ENCODE measurements at regions not wholly inside any gene's neighbourhood (a gene's known extent, or its start where the extent isn't known, plus 50 kb on each side); places are given as distances from the start of the nearest gene placed in this dataset.

GRCh38 chr14:56461276-56462275 lies 118.0 kb upstream of the TMEM260 start:
- Histone ChIP-seq H3K4me1 (no peaks in the 10 kb centered on the region), H3K36me3 (no peaks in the 10 kb centered on the region), H3K9me3 (no peaks in the 10 kb centered on the region), H3K4me3 (no peak overlapping the region), H3K27me3 (peaks cover 0 to 4% (median 0%) of the 10 kb centered on the region in 4 donors), H3K27ac (replicated peaks in 1 of 4) (no peak overlapping the region)
- DNase-seq (ENCODE audit: extremely low spot score) = no peak
- no peak for TF ChIP-seq CTCF (IDR thresholded peaks at IDR 0.05)
- no peak for TF ChIP-seq EP300 (IDR thresholded peaks at IDR 0.05)
- no peak for TF ChIP-seq POLR2A (IDR thresholded peaks at IDR 0.05; ENCODE audit: low read depth)
- no peak for TF ChIP-seq POLR2AphosphoS5 (IDR thresholded peaks at IDR 0.05)
- 69% methylated on average over 8 of the region's 8 CpGs for WGBS
- intact Hi-C loops (cut with DNase I) = no loop called here

- H3K9me3 ChIP-seq = no peaks in the 10 kb centered on the region
- intact Hi-C loops (cut with DNase I) = no loop called here
- no peak overlapping the region for H3K4me3 ChIP-seq
- H3K36me3 ChIP-seq = no peaks in the 10 kb centered on the region
- TF ChIP-seq POLR2AphosphoS5 (IDR thresholded peaks at IDR 0.05) = no peak
- peaks cover 0 to 4% (median 0%) of the 10 kb centered on the region in 4 donors for H3K27me3 ChIP-seq
- 68% methylated on average over 3 of the region's 3 CpGs for WGBS
- no peak for DNase-seq (ENCODE audit: extremely low spot score)
- no peaks in the 10 kb centered on the region for H3K4me1 ChIP-seq
- H3K27ac ChIP-seq (replicated peaks in 1 of 4) = no peak overlapping the region
Observed at GRCh38 chr14:56463271-56463890, 116.2 kb upstream of the TMEM260 start.

- no peak for DNase-seq (ENCODE audit: extremely low spot score)
- H3K36me3 ChIP-seq = no peaks in the 10 kb centered on the region
- H3K27me3 ChIP-seq = peaks cover 0 to 10% (median 0%) of the 10 kb centered on the region in 4 donors
- peaks cover 0 to 8% (median 0%) of the 10 kb centered on the region in 4 donors for H3K9me3 ChIP-seq
- TF ChIP-seq CTCF (IDR thresholded peaks at IDR 0.05) = no peak
- no peak for TF ChIP-seq POLR2AphosphoS5 (IDR thresholded peaks at IDR 0.05)
- TF ChIP-seq POLR2A (IDR thresholded peaks at IDR 0.05; ENCODE audit: low read depth) = no peak
- TF ChIP-seq EP300 (IDR thresholded peaks at IDR 0.05) = no peak
- no peak overlapping the region for H3K4me3 ChIP-seq
- 96% methylated on average over 5 of the region's 8 CpGs for WGBS
- intact Hi-C loops (cut with DNase I) = loop anchor here (5.0 kb wide), 1 partner anchor 764 kb away; no protein-coding TSS in a partner anchor
- H3K27ac ChIP-seq (replicated peaks in 1 of 4) = no peak overlapping the region
- H3K4me1 ChIP-seq = no peaks in the 10 kb centered on the region
Observed at GRCh38 chr14:56471056-56471455, 108.5 kb upstream of the TMEM260 start.

- H3K27me3 ChIP-seq = peaks cover 0 to 10% (median 0%) of the 10 kb centered on the region in 4 donors
Observed at GRCh38 chr14:56474419-56475022, 105.1 kb upstream of the TMEM260 start.

More at GRCh38 chr14:56474419-56475022, 105.1 kb upstream of the TMEM260 start:
- TF ChIP-seq CTCF (IDR thresholded peaks at IDR 0.05) = peak; percentile 64 to 80 (median 73)
- TF ChIP-seq EP300 (IDR thresholded peaks at IDR 0.05) = no peak
- DNase-seq (ENCODE audit: extremely low spot score) = no peak
- Histone ChIP-seq H3K27ac (replicated peaks in 1 of 4) (no peak overlapping the region), H3K4me1 (no peaks in the 10 kb centered on the region), H3K4me3 (no peak overlapping the region), H3K36me3 (no peaks in the 10 kb centered on the region), H3K9me3 (no peaks in the 10 kb centered on the region)
- 17% methylated on average over 8 of the region's 8 CpGs for WGBS
- intact Hi-C loops (cut with DNase I) = loop anchor here (5.0 kb wide), 1 partner anchor 767 kb away; no protein-coding TSS in a partner anchor

Measured in esophagus muscularis mucosa (tissue), 4 donors.